Sciatic nerve (tissue), 2 donors: ENCODE measurements at regions not wholly inside any gene's neighbourhood (a gene's known extent, or its start where the extent isn't known, plus 50 kb on each side); places are given as distances from the start of the nearest gene placed in this dataset.

ENCODE experiments used
- ATAC-seq: fragments of 200-7000 bp; cut with Tn5 transposase; one replicate; pipeline ENCODE4 v1.9.1; 2020; ENCODE audit warnings: mild to moderate bottlenecking, moderate library complexity
- DNase-seq: peaks from one replicate; pipeline ENCODE4 v3.0.0-alpha.2; 2020; ENCODE audit warnings: low spot score
- intact Hi-C: fragments of 100-400 bp; cut with DNase I; formaldehyde crosslinking; loops from one replicate; pipeline ENCODE4 v1.14.2; 2022
- donor health status: DM: no; HTN: no; CAD: no.
- donor health status: DM: no; HTN: no; CAD: no.

DNA sequence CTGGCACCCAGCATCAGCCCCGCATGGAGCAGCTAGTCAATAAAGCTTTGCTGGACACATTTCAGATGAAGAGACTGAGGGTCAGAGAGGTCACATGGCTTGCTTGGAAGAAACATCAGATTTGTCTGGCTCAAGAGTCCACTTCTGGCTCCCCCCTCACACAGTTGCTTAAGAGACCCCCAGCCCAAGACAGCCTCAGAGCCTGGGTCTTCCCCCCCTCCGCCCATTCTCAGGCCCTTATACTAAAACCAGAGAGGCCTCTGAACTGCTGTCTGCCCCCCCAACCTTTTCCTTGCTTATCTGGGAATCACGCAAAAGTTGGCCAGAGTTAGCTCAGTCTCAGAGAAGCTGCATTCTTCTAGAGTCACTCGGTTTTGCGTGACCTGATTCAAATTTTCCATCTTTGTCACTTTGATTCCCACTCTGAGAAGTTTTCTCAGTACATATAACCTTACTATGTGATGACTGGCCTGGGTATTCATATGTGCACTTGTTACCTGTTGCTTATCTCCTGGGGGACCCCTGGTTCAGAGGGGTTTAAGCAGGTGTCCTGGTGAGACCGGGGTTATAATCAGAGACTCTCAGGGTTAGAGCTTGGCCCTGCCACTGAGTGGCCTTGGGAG is 145.4 kb upstream of the IER5L start:
- ATAC-seq (no peak), DNase-seq (peak; percentile 57)
- intact Hi-C loops, result no loop called here

DNA sequence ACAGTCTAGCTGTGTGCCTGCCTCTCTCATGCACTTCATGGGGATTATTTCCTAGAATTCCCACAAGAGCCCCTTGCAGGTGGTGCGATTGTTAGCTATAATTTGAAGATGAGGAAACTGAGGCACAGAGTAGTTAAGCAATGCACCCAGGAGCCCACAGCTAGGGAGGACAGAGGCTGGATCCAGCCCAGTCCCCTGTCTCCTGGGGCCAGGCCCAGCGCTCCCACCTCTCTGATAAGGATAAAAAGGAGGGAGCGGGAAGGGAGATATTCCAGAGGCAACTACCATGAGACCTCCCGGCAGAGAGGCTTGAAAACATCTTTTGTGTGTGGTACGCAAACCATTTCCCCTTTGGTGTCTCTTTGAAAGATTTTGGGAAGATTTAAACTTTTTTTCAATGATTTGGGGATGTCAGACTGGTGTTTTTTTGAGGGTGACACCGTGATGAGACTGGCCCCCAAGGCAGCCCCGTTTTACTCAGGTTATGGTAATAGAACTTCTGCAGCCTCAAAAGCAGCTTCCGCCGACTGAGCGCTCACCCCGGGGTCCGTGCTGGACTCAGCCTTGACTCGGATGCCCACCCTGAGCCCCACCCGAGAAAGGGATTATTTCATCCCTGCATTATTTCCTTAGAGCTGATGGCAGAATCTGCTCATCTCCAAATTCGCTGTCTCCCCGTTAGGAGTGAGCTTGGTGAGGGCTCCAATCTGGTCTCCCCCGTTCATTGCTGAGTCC is 144.7 kb upstream of the IER5L start:
- ATAC-seq, result no peak
- DNase-seq, result peak; percentile 48
- intact Hi-C loops, result no loop called here

DNA sequence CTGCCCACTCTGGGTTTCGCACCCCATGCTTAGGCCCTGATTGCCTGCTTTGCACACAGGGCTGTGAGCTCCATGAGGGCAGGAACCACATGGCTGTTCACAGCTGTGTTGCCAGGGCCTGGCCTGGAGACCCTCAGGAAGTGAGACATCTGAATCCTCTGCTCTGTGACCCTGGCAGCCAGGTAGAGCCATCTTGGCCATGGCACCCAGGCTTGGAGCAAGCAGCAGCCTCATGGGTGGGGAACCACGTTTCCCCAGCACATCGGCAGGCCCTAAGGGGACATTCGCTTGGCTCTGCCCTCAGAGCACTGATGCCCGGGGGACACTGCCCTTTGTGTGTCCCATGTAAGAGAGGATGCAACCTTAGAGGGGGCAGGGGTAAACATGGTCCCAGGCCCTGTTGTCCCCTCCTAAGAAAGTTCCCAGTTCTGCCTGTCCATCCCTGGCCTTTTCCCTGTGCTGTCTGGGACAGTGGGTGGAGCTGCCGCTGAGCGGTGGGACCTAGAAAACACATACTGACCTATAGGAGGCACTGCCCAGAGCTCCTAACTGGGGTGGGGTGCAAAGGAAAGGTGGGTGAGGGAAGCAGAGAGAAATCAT is 144.1 kb upstream of the IER5L start:
- DNase-seq (peak; percentile 58), ATAC-seq (no peak)
- intact Hi-C loops, result no loop called here

DNA sequence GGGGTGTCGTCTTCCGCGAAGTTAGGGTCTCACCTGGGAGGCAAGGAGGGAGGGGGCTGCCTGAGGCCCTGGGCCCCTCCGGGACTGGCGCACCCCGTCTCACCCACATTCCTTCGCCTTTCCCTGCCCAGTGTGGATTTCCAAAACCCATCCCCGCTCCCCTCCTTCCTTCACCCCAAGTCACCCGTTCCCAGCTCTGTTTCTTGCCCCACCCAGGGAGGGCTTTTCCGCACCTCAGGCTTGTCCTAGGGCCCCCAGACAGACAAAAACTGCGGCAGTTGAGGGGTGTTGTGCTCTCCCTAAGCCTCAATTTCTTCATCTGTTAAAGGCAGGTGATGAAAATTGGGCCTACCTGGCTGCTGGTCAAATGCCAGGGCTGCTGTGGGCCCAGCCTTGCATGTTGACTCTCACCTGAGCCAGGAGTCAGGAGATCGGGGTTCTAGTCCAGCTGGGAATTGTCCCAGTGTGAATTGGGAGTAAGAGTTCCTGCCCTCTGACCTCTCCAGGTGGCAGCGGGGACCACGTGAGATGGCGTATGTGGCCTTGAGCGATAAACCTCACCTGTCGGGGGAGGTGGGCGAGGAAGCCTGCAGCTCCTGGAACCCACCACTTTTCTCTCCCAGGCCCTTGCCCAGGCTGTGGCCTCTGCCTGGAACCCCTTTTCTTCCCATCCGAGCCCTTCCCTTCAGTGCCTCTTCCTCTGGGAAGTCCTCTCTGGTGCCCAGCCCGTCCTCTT is 143.4 kb upstream of the IER5L start:
- intact Hi-C loops, result no loop called here
- ATAC-seq (no peak), DNase-seq (peak; percentile 63)

DNA sequence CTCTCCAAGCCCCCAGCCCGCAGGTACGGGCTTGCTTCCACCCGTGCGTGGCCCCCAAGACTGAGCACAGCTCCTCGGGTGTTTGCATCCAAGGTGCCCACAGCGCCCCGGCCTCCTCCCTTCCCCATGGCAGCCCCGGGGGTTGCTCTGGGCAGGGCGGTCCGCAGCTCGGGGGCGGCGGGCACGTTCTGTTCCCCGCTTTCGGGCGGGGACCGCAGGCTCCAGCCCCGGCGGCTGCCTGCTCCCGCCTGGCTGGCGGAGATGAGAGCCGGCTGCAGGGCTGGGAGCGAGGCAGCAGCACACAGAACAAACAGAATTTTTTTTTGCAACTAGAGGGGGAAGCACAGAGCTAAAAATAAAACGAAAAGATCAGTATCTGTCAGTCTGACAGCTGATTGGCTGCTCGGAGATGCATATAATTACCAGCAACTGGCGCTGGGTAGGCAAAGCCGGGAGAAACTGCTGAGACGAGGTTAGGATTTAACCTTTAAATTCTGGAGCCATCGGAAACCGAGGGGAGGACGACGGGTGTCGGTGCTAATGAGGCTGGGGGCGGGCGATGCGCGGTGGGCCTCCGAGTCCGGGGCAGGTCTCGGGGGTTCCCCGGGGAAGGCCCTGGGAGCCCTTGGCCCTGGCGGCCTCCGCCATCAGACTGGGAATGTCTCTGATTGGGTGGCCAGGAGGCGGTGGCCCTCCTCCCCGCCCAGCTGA is 142.7 kb upstream of the IER5L start:
- peak; percentile 73 for ATAC-seq

DNA sequence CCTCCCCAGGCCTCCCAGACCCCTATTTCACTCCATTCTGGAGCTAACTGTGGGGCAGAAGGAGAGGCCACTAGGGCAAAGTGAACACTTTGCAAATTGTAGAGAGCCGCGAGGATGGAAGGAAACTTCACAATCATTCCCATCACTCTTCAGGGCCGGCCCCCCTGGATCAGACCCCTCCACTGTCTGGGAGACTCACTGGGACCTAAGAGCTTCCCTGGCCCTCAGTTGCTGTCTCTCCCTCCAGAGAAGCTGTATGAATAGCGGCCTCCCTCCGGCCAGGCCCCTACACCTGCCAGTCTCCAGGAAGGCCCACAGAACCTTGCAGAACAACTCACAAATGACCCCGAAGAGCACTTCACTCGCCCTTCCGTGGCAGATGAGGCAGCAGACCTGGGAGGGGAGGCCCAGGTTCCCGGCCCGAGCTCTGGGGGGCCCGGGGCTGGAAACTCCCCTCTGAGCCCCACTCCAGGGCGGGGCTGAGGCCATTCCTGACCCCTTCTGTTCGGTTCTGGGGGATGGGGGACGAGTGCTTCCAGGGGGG is 141.9 kb upstream of the IER5L start:
- ATAC-seq (no peak), DNase-seq (no peak)
- intact Hi-C loops, result loop anchor here (10.0 kb wide), 1 partner anchor 125 kb away; no protein-coding TSS in a partner anchor

More for the DNA sequence above, 142.7 kb upstream of the IER5L start:
- intact Hi-C loops, result no loop called here
- DNase-seq, result peak; percentile 79

DNA sequence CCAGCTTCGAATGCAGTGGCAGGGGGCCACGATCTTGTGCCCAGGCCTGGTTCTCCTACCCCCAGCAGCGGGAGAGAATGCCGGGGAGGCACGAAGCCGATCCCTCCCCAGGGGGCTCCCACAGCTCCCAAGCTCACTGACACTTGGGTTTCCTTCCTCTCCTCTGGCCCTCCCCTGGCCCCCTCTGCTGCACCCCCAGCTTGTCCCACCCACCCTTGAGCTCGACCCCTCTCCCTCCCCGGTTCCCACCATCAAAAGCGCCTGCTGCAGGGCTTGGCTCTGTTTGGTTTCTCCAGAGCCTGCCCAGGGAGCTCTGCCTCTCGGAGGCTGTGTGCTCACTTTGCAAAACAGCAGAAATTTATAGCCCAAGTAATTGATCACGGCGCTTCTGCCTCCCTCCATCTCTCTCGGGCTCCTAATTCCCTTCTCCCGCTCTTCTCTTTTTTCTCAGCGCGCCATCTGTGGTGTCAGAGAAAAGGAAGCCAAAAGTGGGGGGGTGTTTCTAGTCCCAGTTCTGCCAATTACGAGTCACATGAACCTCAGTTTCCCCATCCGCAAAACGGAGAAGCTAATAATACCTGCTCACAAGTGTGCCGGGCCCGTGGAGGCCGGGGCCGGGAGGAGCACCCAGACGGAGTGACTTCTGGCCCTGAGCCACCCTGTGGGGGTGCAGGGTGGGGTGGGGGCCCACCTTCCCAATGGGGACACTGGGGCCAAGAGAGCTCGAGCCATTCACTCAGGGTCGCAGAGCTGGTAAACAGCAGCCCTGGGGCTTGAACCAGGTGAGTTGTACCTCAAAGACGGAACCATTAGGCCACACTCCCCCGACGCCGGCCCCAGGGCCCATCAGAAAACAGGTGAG is 141.2 kb upstream of the IER5L start:
- DNase-seq (peak; percentile 60), ATAC-seq (no peak)
- intact Hi-C loops, result loop anchor here (10.0 kb wide), 1 partner anchor 125 kb away; no protein-coding TSS in a partner anchor

DNA sequence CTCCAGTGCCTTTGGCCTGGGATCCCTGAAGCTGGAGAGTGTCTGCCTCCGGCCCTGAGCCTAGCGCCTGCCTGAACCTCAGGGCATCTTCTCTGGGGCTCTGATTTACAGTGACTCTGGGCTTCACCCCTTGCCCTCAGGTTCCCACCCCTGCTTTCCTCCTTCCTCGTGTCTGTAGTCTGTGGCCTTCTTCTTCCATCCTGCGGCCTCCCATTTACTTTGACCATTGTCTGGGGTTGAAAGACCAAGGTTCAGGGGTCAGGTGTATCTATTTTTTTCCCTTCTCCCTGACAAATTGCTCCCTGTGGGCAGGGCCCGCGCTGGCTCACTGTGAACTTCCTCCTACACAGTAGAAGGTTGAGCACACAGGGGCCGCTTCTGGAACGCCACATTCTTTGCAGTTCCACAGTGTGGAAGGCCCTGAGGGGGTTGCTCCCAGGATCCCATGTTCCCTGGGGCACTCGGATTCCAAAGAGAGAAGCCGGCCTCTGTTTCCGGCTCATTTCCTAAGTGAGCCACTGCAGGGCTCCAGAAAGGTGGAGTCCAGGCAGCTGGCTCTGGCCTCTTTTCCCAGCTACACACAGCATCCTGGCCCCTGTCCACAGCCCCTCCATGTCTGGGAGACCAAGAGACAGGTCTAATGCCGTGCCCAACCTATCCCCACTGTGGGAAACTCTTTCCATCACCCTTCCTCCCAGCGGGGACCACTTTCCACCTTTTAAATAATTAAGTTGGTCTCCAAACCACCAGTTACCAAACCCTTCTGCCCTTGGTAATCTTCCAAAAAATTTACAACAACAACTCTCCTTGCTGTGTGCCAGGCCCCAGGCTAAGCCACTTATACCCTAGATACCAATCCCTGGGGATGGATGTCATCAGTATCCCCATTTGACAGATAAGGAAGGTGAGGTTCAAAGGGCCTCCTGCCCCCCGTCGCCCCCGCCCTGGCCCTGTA is 140.3 kb upstream of the IER5L start:
- intact Hi-C loops, result loop anchor here (10.0 kb wide), 1 partner anchor 124 kb away; no protein-coding TSS in a partner anchor
- ATAC-seq, result no peak
- peak; percentile 62 for DNase-seq

DNA sequence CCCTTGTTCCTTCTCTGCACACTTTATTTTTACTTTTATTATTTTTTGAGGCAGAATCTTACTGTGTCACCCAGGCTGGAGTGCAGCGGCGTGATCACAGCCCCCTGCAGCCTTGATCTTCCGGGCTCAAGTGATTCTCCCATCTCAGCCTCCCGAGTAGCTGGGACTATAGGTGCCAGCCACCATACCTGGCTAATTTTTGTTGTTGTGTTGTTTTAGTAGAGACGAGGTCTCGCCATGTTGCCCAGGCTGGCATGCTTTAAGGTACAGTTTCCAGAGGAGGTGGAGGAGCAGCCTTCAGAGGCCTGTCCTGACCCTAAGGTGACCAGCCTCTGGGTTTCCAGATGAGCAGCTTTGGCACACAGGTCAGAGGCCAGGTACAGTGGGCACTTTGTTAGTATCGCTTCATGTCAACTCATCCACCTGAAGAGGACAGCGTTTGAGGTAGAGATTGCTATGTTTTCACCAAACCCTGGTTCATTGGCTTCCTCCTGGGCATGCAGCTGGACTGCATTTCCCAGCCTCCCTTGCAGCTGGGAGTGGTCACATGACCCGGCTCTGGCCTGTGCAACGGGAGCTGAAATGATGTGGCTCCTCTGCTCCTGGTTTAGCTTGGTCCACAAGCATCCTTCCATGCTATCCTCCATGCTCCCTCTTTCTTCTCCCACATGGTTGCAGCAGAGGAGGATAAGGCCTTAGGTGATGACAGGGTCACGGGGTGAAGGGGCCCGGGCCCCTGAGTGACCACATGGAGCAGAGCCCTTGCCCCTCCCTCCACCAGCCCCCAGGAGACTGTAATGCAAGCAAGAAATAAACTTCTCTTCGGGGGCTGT is 139.3 kb upstream of the IER5L start:
- intact Hi-C loops, result loop anchor here (10.0 kb wide), 1 partner anchor 123 kb away; no protein-coding TSS in a partner anchor
- DNase-seq, result peak; percentile 70
- no peak for ATAC-seq

DNA sequence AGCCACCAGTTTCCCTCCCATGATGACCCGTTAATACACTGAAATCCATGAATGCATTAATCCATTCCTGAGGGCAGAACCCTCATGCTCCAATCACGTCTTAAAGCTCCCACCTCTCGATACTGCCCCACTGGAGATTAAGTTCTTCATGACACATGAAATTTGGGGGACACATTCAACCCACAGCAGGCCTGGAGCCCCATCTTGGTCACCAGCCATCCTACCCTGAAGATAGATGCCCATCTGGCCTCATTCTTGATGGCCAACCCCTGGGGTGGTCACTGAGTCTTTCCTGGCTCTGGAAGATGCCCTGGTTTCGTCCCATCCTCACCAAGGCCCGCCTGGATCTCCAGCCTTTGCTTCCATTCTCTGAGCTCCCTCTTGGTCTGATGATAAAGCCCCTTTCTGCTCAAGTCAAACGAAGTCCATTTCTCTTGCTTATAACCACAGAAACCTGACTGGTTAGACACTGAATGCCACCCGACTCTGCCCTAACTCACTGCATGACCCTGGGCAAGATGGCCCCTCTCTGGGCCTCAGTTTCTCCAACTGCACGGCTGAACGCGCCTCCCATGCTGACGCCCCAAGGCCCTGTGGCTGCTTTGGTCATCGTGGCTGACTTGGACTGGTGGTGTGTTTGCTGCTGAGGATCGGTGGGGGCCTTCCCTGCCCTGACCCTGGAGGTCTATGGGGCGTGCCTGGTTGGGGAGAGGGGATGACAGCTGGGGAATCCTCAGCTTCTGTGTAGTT is 138.4 kb upstream of the IER5L start:
- ATAC-seq (no peak), DNase-seq (peak; percentile 53)
- intact Hi-C loops, result loop anchor here (10.0 kb wide), 1 partner anchor 122 kb away; no protein-coding TSS in a partner anchor

DNA sequence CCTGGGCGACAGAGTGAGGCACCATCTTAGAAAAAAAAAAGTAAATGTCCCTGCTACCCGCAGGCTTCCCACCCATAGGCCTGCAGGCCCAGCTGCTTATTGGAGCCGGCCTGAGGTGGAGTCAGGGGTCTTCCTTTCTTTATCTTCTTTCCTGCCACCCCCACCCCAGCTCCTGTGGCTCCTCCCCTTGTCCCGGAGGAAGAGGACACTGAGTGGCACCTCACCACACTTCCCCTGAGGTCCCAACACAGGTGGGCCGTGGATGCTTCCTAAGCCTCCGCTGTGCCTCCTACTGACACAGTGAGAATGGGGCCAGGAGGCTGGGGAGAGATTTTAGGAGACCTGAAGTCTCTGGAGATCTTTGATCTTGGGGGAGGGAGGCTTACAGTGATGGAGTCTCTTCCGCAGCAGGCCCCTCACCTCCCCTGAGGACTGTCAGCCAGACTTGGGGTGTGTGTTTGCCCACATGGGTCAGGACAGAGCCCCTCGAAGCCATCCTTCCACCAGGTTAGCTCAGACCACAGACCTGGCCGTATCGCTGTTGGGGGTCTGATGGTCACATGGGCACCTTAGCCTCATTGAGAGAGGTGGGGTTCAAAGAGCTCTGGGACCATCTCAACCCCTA is 135.4 kb upstream of the IER5L start:
- no peak for ATAC-seq
- intact Hi-C loops, result loop anchor here (10.0 kb wide), 1 partner anchor 119 kb away; no protein-coding TSS in a partner anchor
- peak; percentile 47 for DNase-seq

DNA sequence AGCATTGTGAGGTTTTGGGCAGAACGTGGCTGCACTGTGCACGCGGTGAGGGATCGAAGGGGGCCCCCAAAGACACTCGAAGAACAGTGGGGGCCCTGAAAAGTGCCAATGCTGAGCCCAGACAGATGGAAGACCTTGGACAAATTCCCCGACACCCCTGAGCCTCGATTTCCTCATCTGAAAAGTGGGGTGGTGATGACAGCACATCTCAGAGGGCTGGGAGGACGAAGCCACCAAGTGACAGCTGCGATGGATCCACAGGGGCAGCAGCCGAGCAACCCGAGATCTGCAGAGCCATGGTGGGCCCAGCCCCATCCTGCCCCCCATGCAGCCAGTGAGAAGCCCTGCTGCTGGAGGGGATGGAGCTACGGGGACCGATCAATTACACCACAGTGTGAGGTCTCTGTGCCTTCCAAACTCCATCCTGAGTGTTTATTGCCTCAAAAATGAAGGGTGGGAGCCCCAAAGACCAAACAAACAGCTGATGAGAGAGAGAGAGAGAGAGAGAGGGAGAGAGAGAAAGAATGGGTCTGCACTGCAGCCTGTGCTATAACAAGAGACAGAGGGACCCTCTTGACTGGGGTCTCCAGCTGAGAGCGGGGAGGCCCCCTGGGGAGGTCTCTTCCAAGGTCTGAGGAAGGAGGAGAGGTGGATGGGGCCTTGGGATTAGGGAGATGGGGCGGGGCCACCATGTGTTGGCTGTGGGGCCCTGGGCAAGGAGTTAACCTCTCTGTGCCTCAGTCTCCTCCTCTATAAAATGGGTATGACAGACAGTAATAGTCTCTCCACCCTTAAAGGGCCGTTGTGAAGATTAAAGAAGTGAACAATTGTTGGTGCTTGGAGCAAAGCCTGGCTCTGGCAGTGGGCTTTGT is 134.4 kb upstream of the IER5L start:
- DNase-seq, result peak; percentile 46
- intact Hi-C loops, result loop anchor here (10.0 kb wide), 1 partner anchor 118 kb away; no protein-coding TSS in a partner anchor
- ATAC-seq, result no peak

DNA sequence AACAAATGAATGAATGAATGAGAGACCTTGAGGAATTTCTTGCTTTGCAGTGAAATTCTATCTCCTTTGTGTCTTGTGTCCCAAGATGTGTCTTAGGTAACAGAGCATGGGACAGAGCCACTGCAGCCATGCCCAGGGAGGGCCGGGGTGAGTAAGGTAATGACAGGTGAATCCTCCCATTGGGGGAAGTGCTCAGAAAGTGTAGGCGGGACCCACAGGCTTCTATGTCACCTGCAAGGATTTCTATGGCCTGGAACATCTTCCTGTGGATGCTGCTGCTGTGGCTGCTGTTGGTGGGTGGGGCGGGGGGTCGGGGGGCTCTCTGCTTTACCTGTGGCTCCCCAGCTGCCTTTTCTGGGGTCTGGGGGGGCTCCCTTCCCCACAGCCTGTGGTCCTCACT is 133.6 kb upstream of the IER5L start:
- peak; percentile 26 for DNase-seq
- intact Hi-C loops, result loop anchor here (10.0 kb wide), 1 partner anchor 117 kb away; no protein-coding TSS in a partner anchor
- ATAC-seq, result no peak
